22Rv1 (cell line): ENCODE measurements at regions not wholly inside any gene's neighbourhood (a gene's known extent, or its start where the extent isn't known, plus 50 kb on each side); places are given as distances from the start of the nearest gene placed in this dataset.

ENCODE experiments used
- CTCF ChIP-seq: fragments of 450-650 bp; IDR thresholded peaks from 2 replicates; pipeline ENCODE4 v1.5.1; 2017; ENCODE audit warnings: mild to moderate bottlenecking
- ZFX ChIP-seq: fragments of 450-650 bp; IDR thresholded peaks from 2 replicates; pipeline ENCODE4 v1.6.1; 2017; ENCODE audit warnings: antibody characterized with exemption, borderline replicate concordance

- TF ChIP-seq CTCF (no peak), ZFX (no peak)
Measured at GRCh38 chr13:72109863-72110262, 242.9 kb upstream of the DACH1 start.
